ENCODE measurements at regions not wholly inside any gene's neighbourhood (a gene's known extent, or its start where the extent isn't known, plus 50 kb on each side); places are given as distances from the start of the nearest gene placed in this dataset.

DNA sequence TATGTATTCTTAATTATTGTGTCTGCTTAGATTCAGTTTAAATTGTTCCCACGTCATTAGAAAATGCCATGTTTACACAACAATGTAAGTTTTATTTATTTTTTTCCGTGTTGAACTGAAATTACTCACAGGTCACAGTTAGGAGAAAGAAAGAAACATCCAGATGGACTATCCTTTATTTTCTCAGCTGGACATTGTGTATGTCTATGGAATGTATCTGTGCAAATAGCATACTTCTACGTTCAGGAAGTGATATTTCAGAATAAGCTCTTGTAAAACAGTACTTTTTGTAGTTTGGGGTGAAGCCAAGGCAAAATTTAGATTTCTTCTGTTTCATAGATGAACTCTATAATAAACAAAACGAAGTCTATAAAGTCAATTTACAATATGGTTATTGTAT, 249.0 kb upstream of the ZNF608 start:
- WGBS, 4 donors = 62 to 82% (median 78%) methylated on average over 4 of the region's 4 CpGs
- intact Hi-C loops (cut with DNase I) = no loop called here
- Histone ChIP-seq H3K27me3 (no peaks in the 10 kb centered on the region), H3K27ac (no peak overlapping the region), H3K4me1 (no peaks in the 10 kb centered on the region), H3K4me3 (no peak overlapping the region), H3K36me3 (no peaks in the 10 kb centered on the region), H3K9me3 (no peaks in the 10 kb centered on the region)
- no peak for ATAC-seq
- DNase-seq = no peak
- TF ChIP-seq, protein P1, sequence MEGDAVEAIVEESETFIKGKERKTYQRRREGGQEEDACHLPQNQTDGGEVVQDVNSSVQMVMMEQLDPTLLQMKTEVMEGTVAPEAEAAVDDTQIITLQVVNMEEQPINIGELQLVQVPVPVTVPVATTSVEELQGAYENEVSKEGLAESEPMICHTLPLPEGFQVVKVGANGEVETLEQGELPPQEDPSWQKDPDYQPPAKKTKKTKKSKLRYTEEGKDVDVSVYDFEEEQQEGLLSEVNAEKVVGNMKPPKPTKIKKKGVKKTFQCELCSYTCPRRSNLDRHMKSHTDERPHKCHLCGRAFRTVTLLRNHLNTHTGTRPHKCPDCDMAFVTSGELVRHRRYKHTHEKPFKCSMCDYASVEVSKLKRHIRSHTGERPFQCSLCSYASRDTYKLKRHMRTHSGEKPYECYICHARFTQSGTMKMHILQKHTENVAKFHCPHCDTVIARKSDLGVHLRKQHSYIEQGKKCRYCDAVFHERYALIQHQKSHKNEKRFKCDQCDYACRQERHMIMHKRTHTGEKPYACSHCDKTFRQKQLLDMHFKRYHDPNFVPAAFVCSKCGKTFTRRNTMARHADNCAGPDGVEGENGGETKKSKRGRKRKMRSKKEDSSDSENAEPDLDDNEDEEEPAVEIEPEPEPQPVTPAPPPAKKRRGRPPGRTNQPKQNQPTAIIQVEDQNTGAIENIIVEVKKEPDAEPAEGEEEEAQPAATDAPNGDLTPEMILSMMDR (IDR thresholded peaks at IDR 0.05) = no peak
- TF ChIP-seq POLR2A (IDR thresholded peaks at IDR 0.05) = no peak

DNA sequence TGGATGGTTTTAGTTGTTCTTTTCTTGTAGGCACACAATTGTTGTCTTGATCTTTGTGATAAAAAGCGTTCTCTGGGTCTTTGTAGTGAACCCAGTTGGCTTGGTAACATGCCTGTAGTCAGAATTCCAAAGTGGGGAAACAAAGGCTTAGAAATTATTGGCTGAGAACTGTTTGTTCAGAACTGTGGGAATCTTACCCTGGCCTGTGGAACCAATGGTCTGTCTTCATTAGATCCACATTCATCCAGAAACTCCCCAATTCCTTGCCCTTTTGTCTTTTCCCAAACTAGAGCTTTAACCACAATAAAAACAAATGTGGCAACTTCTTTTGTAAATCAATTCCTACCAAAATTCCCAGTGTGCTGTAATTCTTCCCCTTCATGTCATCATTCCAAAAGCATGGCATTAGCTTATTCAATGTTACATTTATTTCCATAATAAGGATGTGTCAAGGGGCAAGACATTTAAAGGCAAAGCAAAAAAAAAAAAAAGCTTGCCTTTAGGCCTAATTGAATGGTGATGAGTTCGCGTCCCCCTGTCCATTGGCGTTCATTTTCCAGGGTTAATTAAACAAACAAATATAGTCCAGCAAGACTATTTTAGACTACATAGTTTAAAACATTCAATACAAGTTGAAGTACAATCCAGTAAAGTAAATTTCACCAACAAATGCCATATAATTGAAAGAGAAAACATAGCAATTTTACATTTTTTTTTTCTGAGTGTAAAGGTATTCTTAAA, 249.8 kb upstream of the ZNF608 start:
- no peaks in the 10 kb centered on the region for H3K27me3 ChIP-seq
- WGBS, 4 donors = 87 to 93% (median 90%) methylated on average over 4 of the region's 4 CpGs
- H3K27ac ChIP-seq = no peak overlapping the region
- TF ChIP-seq, protein P1 (IDR thresholded peaks at IDR 0.05) = no peak
- no peak for TF ChIP-seq POLR2A (IDR thresholded peaks at IDR 0.05)
- no peaks in the 10 kb centered on the region for H3K36me3 ChIP-seq
- H3K4me3 ChIP-seq = no peak overlapping the region
- intact Hi-C loops (cut with DNase I) = no loop called here
- ATAC-seq = no peak
- no peaks in the 10 kb centered on the region for H3K4me1 ChIP-seq
- no peaks in the 10 kb centered on the region for H3K9me3 ChIP-seq
- no peak for DNase-seq

DNA sequence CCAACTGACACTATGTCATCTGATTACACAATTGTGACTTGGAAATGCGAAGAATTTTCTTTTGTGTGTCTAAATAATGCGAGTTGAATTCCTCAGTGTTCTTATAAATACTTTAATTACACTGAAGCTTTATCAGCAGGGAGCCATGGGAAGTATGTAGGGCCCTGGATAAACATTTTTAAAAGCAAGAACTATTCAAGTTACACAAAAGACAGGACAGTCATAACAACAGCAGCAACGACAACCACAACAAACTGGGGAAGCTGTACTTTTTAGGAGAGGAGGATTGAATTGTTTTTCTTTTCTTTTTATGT, 250.3 kb upstream of the ZNF608 start:
- no peak overlapping the region for H3K27ac ChIP-seq
- no peak for ATAC-seq
- WGBS, 4 donors = 87 to 91% (median 89%) methylated on average over 3 of the region's 3 CpGs
- H3K9me3 ChIP-seq = no peaks in the 10 kb centered on the region
- DNase-seq = no peak
- H3K4me3 ChIP-seq = no peak overlapping the region
- no peaks in the 10 kb centered on the region for H3K36me3 ChIP-seq
- TF ChIP-seq, protein P1 (IDR thresholded peaks at IDR 0.05) = no peak
- no peak for TF ChIP-seq POLR2A (IDR thresholded peaks at IDR 0.05)
- H3K27me3 ChIP-seq = no peaks in the 10 kb centered on the region
- no peaks in the 10 kb centered on the region for H3K4me1 ChIP-seq
- intact Hi-C loops (cut with DNase I) = no loop called here

DNA sequence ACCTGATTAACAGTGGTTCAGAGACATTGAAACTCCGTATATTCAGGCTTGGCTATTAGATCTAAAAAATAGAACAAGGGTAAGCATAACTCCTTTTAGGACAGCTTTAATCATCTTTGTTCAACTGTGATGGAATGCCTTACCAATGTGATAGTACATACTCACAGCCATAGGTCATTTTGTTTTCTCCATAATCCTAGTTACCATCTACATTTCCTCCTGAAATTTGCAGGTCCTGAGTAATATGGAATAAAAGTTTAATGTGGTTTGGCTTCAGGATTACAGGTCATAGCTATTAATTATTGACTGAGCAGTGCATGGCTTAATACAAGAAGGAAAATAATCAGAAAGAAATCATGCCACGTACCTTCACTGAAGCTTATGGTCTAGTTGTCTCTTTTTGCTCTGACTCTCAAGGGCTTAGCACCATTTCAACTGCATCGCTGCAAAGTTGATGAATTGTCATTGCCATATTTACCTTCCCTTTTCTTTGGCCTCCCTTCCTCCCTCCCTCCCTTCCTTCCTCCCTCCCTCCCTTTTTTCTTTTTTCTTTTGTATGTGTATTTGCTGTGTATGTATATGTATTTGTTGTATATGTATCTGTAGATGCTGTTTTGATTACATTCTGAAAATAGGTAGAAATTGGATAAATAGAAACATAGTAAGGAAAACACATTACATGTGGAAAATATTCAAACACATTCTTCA, 250.9 kb upstream of the ZNF608 start:
- H3K36me3 ChIP-seq = no peaks in the 10 kb centered on the region
- DNase-seq = no peak
- no peak overlapping the region for H3K4me3 ChIP-seq
- no peaks in the 10 kb centered on the region for H3K9me3 ChIP-seq
- no peak for ATAC-seq
- H3K4me1 ChIP-seq = no peaks in the 10 kb centered on the region
- TF ChIP-seq, protein P1 (IDR thresholded peaks at IDR 0.05) = no peak
- TF ChIP-seq POLR2A (IDR thresholded peaks at IDR 0.05) = no peak
- H3K27ac ChIP-seq = no peak overlapping the region
- WGBS, 4 donors = 91 to 95% (median 93%) methylated on average over 3 of the region's 3 CpGs
- H3K27me3 ChIP-seq = no peaks in the 10 kb centered on the region
- intact Hi-C loops (cut with DNase I) = no loop called here
